Coronary artery (tissue), 2 donors: ENCODE measurements at regions not wholly inside any gene's neighbourhood (a gene's known extent, or its start where the extent isn't known, plus 50 kb on each side); places are given as distances from the start of the nearest gene placed in this dataset.

Experiments
- DNase-seq: peaks from one replicate; pipeline ENCODE4 v3.0.0-alpha.2; 2017; ENCODE audit warnings: low spot score
- H3K27ac ChIP-seq, 2 donors: fragments of 200-600 bp; sonication (generic); one replicate each; pipeline ENCODE4 v1.5.1; 2016 to 2019
- H3K4me3 ChIP-seq: fragments of 200-600 bp; sonication (generic); 2 replicates; pipeline ENCODE4 v1.5.1; 2016; ENCODE audit warnings: mild to moderate bottlenecking, moderate library complexity
- TF ChIP-seq, protein P1 (sequence below): fragments of 200-600 bp; sonication (generic); IDR thresholded peaks from one replicate; pipeline ENCODE4 v1.5.1; 2019; ENCODE audit warnings: antibody characterized with exemption

- TF ChIP-seq, protein P1, sequence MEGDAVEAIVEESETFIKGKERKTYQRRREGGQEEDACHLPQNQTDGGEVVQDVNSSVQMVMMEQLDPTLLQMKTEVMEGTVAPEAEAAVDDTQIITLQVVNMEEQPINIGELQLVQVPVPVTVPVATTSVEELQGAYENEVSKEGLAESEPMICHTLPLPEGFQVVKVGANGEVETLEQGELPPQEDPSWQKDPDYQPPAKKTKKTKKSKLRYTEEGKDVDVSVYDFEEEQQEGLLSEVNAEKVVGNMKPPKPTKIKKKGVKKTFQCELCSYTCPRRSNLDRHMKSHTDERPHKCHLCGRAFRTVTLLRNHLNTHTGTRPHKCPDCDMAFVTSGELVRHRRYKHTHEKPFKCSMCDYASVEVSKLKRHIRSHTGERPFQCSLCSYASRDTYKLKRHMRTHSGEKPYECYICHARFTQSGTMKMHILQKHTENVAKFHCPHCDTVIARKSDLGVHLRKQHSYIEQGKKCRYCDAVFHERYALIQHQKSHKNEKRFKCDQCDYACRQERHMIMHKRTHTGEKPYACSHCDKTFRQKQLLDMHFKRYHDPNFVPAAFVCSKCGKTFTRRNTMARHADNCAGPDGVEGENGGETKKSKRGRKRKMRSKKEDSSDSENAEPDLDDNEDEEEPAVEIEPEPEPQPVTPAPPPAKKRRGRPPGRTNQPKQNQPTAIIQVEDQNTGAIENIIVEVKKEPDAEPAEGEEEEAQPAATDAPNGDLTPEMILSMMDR = no peak
- no peak overlapping the region for H3K27ac ChIP-seq
- DNase-seq = no peak
- H3K4me3 ChIP-seq = no peak overlapping the region
These were observed 364.2 kb upstream of the ZP4 start for GRCh38 chr1:238254935-238255334.

DNA sequence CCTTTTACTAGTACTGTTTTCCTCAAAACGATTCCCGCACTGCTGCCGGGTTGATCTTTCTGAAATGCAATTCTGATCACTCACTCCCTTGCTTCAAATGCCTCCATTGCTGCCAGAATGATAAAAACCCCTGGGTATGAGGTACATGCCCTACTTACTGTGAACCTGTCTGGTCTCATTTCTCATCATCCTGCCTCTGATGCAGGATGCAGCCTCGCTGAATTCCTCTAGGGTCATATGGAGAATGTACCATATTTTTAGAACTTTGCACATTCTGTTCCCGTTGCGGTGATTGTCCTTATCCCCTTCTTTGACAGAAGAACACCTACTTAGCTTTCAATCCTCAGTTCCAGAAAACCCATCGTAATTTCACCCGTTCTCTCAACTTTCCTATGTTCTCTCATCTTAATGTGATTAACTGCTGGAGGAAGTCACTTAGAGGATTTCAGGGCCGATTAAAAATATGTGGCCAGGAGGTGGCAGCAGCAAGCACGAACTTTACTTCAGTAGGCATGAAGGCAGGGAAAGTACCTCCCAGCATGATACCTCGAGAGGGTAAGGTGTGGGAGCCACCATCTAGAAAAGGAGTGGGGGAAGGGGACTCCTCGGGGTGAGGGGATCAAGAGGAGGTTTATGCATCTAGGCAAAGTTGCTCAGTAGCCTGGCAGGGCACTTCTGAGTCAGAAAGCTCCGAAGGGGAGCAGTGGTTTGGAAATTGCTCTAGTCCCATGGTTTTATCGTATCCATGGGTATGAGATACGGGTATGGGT, 361.5 kb upstream of the ZP4 start:
- no peak for DNase-seq
- TF ChIP-seq, protein P1 = no peak
- H3K27ac ChIP-seq = no peak overlapping the region
- H3K4me3 ChIP-seq = no peak overlapping the region

GRCh38 chr1:238248356-238248755, 357.6 kb upstream of the ZP4 start:
- TF ChIP-seq, protein P1 = no peak
- no peak overlapping the region for H3K4me3 ChIP-seq
- no peak for DNase-seq
- no peak overlapping the region for H3K27ac ChIP-seq

DNA sequence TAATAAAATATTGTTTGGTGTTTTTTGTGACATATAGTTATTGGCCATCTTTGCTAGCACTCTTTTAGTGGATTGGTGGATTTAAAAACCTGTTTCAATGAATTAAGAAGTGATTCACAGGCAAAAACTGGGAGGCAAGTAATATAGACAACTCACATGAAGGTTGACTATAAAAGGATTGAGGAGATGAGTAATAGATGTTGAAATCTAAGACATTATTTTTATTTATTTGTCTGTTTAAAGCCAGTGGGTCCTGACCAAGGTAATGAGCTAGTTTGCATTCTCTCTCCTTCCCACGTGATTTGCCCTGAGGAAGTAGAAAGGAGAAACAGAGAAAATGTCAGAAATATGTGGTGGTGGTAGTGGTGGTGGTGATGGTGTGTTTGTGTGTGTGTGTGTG, 351.5 kb upstream of the ZP4 start:
- Histone ChIP-seq H3K4me3 (no peak overlapping the region), H3K27ac (no peak overlapping the region)
- TF ChIP-seq, protein P1 = no peak
- DNase-seq = no peak

DNA sequence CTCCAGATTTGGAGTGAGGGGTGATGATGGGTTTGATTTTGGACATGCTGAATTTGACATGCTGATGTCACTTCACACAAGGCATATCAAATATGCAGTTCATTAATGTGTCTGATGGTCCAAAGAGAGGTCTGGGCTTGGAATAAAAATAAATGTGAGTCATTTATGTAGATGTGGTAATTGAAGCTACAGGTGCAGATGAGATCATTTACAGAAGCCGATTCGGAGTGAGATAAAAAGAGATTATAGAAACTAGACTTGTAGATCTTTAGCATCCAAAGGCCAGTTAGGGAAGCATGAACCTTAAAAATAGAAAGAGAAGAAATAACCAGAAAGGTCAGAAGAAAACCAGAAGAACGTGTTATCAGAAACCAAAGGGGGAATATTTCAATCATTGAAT, 350.9 kb upstream of the ZP4 start:
- TF ChIP-seq, protein P1 = no peak

GRCh38 chr1:238239343-238239742, 348.6 kb upstream of the ZP4 start:
- Histone ChIP-seq H3K4me3 (no peak overlapping the region), H3K27ac (no peak overlapping the region)
- TF ChIP-seq, protein P1 = no peak
- no peak for DNase-seq

More for the DNA sequence above, 350.9 kb upstream of the ZP4 start:
- DNase-seq = no peak
- Histone ChIP-seq H3K4me3 (no peak overlapping the region), H3K27ac (no peak overlapping the region)

DNA sequence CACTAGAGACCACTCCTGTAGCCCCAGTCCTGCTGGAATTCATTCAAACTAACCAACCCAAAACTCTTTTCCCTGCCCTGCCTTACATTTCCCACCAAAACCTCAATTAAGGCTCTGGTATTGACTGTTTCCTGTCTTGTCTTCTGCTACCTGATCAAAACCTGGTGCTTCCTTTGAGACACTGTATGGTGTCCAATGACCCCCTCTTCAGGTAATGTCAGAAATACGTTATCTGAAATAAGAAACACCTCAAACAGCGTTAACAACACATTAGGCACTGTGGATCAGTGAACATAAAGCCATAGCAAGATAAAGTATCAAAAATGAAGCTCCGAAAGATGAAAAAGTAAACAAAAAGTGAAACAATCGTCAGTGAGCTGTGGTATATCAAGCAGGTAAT, 343.2 kb upstream of the ZP4 start:
- TF ChIP-seq, protein P1 = no peak
- Histone ChIP-seq H3K4me3 (no peak overlapping the region), H3K27ac (no peak overlapping the region)
- no peak for DNase-seq
